ENCODE measurements at regions not wholly inside any gene's neighbourhood (a gene's known extent, or its start where the extent isn't known, plus 50 kb on each side); places are given as distances from the start of the nearest gene placed in this dataset.
"Not testable (repeated sequence)": the region's sequence is repeated elsewhere in the genome, so short reads cannot be mapped to it uniquely, and the experiment has no call there.

DNA sequence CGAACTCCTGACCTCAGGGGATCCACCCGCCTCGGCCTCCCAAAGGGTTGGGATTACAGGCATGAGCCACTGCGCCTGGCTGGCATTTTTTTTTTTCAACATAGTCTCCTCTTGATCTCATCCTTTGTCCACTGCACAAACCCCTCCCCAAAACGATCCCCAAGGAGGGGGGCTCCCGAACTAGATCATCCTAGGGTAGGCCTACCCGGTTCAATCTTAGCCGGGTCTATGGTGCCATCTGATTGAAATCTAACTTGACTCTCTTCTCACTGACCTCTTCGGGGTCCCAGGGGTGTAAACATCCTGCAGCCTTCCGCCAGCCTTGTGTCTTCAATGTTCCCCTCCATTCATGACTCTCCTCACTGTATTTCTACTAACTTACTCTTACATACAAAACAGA lies 140.5 kb upstream of the CRHR1 start:
- CTCF ChIA-PET, result interaction anchor here (2.1 to 4.3 kb wide), 2 partner anchors 188 to 189 kb away, joined by 9 to 71 read pairs; no protein-coding TSS in a partner anchor
- Histone ChIP-seq H3K27me3 (ENCODE audit: control insufficient read depth, insufficient read depth, low read length) (peaks cover 10% of the 10 kb centered on the region), H3K4me3 (ENCODE audit: low read depth, low read length) (no peak overlapping the region), H3K9me3 (ENCODE audit: control insufficient read depth, insufficient read depth, low read length) (no peaks in the 10 kb centered on the region), H3K27ac (ENCODE audit: low read depth, low read length) (no peak overlapping the region)
- no peak for DNase-seq (ENCODE audit: low read depth, low spot score)
- POLR2A ChIA-PET, result no interaction called here
- TF ChIP-seq, protein P1, sequence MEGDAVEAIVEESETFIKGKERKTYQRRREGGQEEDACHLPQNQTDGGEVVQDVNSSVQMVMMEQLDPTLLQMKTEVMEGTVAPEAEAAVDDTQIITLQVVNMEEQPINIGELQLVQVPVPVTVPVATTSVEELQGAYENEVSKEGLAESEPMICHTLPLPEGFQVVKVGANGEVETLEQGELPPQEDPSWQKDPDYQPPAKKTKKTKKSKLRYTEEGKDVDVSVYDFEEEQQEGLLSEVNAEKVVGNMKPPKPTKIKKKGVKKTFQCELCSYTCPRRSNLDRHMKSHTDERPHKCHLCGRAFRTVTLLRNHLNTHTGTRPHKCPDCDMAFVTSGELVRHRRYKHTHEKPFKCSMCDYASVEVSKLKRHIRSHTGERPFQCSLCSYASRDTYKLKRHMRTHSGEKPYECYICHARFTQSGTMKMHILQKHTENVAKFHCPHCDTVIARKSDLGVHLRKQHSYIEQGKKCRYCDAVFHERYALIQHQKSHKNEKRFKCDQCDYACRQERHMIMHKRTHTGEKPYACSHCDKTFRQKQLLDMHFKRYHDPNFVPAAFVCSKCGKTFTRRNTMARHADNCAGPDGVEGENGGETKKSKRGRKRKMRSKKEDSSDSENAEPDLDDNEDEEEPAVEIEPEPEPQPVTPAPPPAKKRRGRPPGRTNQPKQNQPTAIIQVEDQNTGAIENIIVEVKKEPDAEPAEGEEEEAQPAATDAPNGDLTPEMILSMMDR (IDR thresholded peaks at IDR 0.05; ENCODE audit: low read depth, low read length), result no peak

DNA sequence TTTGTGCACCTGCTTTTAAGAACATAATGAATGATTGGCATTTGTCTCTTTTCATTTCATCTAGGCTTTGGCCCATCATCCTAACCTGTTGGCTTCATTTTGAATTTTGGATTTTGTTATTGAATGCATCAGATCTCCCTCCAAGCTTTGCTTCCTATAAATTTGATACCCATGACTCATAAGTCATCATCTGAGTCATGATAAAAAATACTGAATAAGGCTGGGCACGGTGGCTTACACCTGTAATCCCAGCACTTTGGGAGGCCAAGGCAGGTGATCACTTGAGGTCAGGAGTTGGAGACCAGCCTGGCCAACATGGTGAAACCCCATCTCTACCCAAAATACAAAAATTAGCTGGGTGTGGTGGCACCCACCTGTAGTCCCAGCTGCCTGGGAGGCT lies 139.5 kb upstream of the CRHR1 start:
- DNase-seq (ENCODE audit: low read depth, low spot score); H3K27ac ChIP-seq (ENCODE audit: low read depth, low read length); POLR2A ChIA-PET; H3K9me3 ChIP-seq (ENCODE audit: control insufficient read depth, insufficient read depth, low read length); H3K4me3 ChIP-seq (ENCODE audit: low read depth, low read length): not testable (repeated sequence)
- peaks cover 13% of the 10 kb centered on the region for H3K27me3 ChIP-seq (ENCODE audit: control insufficient read depth, insufficient read depth, low read length)
- CTCF ChIA-PET, result interaction anchor here (2.1 kb wide), 1 partner anchor 187 kb away, joined by 9 read pairs; no protein-coding TSS in a partner anchor

DNA sequence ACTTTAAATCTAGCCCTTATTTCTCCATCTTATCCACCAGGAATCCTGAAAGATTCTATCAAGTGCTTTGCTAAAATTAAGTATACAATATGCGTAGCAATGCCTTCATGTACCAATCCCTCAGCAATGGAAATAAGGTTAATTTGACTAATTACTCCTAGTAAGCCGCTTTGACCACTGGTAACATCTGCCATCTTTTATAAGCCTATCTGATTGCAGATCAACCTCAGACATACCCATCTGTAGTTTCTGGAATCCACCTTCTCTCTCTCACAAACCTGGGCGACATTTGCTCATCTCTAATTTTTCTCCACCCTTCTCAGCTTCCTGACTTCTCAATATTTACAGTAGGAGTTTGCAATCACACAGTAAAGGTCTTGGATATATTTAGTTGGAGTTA lies 138.8 kb upstream of the CRHR1 start:
- POLR2A ChIA-PET, result no interaction called here

DNA sequence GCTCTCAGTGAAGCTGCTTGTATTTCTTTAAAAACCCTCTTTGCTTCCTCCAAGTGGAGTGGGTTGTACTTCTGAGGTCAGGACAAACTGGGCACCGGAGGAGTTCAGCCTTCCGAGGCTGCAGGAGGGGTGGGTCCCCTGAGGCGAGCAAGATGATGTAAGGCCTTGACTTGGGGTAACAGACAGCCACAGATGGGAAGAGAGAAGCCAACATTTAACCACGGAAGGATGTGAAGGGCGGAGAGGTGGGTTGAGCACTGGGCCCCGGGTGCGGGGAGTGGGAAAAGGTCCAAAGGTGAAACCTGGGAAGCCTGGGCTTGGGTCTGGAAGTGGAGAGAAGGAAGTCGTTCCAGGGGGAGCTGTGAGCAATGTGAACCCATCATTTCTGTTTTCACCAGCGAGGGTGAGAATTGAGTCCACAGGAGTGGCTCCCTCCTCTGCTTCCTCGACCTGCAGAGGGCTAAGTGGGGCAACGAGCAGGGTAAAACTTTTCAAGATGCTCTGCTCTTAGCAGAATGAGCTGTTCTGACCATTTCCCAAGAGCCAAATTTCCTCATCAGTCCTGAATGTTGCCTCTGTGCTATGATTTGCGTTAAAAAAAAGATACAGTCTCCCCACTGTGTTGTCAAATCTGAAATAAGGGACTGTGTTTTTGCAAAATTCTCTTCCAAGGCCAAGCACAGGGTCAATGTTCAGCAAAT lies 137.7 kb upstream of the CRHR1 start:
- Histone ChIP-seq H3K27ac (ENCODE audit: low read depth, low read length) (no peak overlapping the region), H3K4me3 (ENCODE audit: low read depth, low read length) (no peak overlapping the region), H3K27me3 (ENCODE audit: control insufficient read depth, insufficient read depth, low read length) (peaks cover 19% of the 10 kb centered on the region), H3K9me3 (ENCODE audit: control insufficient read depth, insufficient read depth, low read length) (no peaks in the 10 kb centered on the region)
- TF ChIP-seq, protein P1 (IDR thresholded peaks at IDR 0.05; ENCODE audit: low read depth, low read length), result no peak
- ChIA-PET POLR2A (no interaction called here), CTCF (no interaction called here)
- DNase-seq (ENCODE audit: low read depth, low spot score), result no peak

More for the DNA sequence above, 138.8 kb upstream of the CRHR1 start:
- H3K27ac ChIP-seq (ENCODE audit: low read depth, low read length), result no peak overlapping the region
- no peaks in the 10 kb centered on the region for H3K9me3 ChIP-seq (ENCODE audit: control insufficient read depth, insufficient read depth, low read length)
- TF ChIP-seq, protein P1 (IDR thresholded peaks at IDR 0.05; ENCODE audit: low read depth, low read length), result no peak
- CTCF ChIA-PET, result interaction anchor here (2.1 kb wide), 1 partner anchor 186 kb away, joined by 9 read pairs; no protein-coding TSS in a partner anchor
- no peak for DNase-seq (ENCODE audit: low read depth, low spot score)
- no peak overlapping the region for H3K4me3 ChIP-seq (ENCODE audit: low read depth, low read length)
- H3K27me3 ChIP-seq (ENCODE audit: control insufficient read depth, insufficient read depth, low read length), result peaks cover 17% of the 10 kb centered on the region

DNA sequence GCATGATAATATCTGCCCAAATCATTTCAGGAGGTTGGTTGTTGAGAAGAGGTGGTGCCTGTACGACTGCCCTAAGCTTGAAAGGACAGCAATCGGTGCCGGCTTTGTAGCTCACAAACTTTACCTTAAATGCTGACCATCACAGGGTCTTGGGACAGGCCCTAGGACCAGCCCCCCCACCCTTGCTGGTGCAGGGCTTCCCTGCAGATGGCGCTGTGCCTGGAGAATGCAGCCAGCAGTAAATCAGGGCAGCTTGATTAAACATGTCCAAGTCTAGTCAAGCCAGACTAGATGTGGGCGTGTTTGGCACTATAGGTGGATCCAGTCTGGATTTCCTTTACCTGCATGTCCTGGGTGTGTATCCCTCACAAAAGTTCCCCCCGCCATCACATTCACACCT lies 135.5 kb upstream of the CRHR1 start:
- TF ChIP-seq, protein P1 (IDR thresholded peaks at IDR 0.05; ENCODE audit: low read depth, low read length), result no peak
- Histone ChIP-seq H3K4me3 (ENCODE audit: low read depth, low read length) (no peak overlapping the region), H3K27me3 (ENCODE audit: control insufficient read depth, insufficient read depth, low read length) (peaks cover 19% of the 10 kb centered on the region), H3K27ac (ENCODE audit: low read depth, low read length) (no peak overlapping the region), H3K9me3 (ENCODE audit: control insufficient read depth, insufficient read depth, low read length) (no peaks in the 10 kb centered on the region)
- ChIA-PET CTCF (interaction anchor here (2.2 kb wide), 1 partner anchor 9 kb away, joined by 9 read pairs; no protein-coding TSS in a partner anchor), POLR2A (no interaction called here)
- DNase-seq (ENCODE audit: low read depth, low spot score), result no peak

Measured in AG04450 (cell line).